NCI-H2227 (cell line): ENCODE measurements at regions not wholly inside any gene's neighbourhood (a gene's known extent, or its start where the extent isn't known, plus 50 kb on each side); places are given as distances from the start of the nearest gene placed in this dataset.

Experiments
- DNase-seq: peaks from one replicate; lab custom pipeline; 2025; ENCODE audit not compliant: unreplicated experiment; lab: John Stamatoyannopoulos, UW

DNA sequence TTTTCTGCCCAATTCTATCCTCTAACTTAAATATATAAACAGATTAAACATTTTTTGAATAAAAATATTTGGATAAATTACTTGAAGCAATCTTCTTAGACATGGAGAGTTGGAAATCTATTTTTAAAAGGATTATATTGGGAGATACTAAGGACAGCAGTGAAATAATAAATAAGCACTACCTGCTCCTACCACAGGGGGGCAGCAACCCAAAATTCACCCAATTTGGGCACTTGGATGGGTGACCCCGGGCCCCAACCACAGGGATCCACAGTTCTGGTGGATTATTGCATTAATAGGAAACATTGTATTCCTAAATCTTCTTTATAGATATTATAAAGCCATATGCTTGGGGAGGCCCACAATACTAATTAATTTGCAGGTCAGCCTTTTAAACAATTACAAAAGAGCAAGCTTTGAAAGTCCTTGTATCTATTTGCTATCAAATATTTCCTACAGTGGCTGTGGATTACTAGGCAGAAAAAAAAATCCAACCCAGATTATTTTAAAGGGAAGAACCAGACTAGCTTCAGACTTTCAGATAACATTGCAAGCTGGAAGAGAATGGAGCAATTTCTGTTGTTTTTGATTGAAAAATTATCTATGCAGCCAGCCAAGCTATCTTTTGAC is 66.4 kb upstream of the PDE10A start:
- no peak for DNase-seq

DNA sequence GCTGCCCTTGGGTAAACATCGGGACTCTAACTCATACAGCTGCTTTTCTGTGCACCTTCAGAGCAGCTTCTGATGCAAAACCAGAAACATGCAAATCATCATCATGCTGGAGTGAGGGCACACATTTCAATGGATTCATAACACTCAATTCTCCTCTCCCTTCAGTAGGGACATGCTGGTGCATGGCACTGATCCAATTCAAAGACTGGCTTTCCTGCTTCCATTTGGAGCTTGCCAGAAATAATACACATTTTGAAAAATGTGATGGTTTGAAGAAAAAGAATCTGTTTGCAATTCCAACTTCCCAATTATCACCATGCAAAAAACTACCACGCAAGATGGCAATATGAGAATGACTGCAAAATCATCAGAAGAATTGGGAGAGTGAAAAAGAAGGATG is 65.2 kb upstream of the PDE10A start:
- no peak for DNase-seq

DNA sequence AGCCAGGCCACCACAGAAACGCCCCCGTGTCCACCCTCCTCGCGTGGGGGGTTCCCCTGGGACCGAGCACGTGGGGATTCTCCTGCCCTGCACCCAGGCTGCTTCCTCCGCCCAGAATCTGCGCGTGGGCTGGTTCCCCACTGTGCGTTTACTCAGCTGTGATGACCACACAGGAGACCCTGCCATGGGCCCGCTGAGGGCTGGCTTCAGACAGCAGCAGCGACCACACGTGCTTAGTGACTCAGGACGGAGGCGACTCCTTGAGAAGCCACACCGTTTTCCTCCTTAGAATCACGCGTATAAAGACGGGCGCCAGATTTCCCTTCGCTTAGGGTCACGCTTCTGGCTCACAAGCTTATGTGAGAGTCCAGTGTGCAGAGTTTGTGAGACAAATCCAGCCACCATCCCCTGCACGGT is 63.9 kb upstream of the PDE10A start:
- DNase-seq, result no peak

DNA sequence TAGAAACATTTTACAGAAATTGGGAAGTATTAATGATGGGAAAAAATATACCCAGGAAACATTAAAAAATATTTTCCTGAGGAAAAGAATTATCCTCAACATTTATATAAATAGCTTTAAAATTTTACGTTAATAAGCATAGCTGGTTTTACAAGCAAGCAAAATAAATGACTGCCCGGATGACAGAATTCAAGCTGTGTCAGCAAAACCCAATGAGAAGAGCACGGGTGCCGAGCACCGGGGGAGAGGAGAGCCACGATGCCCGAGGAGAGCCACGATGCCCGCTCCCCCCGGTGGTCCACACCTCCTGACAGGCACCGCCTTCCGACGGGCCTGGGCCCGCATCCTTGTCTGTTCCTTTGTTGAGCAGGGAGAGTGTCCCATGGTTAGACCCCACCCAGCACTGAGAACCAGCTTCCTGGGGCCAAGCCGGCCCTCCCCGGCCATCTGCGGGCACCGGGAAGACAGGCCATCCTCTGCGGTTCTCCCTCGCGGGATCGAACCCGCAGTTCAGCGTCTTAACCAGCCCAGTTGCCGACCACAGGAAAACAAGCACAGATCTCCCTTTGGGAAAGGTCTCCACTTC is 63.3 kb upstream of the PDE10A start:
- no peak for DNase-seq

DNA sequence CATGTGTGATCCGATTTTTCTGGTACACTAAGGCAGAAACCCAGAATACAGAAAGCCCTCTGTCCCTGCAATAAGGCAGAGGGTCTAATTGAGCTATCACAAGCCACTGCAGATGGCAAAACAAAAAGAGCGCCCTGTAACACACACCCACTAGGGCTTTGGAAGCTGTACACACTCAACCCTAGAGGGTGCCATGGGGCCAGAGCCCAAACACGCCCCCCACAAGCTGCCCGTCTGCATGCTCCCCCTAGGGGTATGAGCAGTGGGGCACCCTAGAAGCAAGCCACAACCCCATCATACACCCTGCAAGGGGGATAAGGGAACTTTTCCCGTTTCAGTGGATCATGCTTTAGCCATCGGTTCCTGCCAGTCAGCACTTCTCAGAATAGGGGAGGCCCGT is 62.2 kb upstream of the PDE10A start:
- no peak for DNase-seq

DNA sequence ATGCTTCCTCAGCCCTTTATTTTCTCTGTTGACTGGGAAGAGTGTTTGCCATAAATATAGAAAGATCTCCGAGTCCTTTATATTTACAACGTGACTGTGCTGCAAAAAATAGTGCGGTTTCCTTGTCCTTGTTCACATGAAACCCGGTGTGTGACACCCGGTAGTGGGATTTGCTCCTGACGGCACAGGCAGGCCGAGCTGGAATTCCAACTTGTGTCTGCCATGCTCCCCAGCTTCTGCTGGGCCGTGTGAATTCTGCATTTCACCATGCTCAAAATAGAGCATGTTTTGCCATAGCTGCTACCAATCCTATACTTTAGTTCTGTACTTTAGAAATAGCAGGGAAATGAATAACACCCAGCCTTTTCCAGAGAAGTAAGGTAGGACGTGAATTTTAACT is 60.3 kb upstream of the PDE10A start:
- no peak for DNase-seq

DNA sequence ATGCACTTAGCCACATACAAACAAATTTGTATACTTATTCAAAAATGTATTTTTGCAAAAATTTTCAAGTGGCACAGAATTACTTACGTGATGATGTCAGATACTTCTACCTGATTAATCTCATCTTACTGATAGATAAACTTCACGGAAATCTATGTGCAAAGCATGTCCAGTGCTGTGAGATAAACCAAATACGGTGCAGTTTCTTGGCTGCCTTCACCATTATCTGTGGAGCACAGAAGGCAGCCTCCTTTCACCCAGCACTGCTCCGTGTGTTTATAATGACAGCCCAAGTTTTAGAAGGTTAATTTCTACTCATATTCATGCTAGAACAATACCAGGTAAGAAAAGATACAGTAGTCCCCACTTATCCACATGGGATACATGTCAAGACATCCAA is 59.0 kb upstream of the PDE10A start:
- no peak for DNase-seq

DNA sequence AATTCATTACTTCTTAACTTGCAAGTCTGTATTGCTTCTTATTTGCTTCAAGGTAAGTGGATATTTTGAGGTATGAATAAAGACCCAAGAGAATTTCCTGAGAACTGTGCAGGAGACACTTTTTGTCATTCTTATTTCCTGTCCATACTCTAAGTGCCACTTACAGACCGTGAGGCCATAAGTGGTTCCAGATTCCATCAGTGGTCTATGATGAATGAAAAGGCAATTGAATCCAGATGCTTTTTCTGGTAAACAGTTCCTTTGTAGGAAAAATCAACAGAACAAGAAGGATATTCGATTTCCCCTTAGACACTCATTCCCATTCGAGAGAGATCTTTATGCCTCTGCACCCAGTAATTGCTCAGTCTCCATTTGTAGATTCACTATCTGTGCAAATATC is 58.3 kb upstream of the PDE10A start:
- no peak for DNase-seq

DNA sequence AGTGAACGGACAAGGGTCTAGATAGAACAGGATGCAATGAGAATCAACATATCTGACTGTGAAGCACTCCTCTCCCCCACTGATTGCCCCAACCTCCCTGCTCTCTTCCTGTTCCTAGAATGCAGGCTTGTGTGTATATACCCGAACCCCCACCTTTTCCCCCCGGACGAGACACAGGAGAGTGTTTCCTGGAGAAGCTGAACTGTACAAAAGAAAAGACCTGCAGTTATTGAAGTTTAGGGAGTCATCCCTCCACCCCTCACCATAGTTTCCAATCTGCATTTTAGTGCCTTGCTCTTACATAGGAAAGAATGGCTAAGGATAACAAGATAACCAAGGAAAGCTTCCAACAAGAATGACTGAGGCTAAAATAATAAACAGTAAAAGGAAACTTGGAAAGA is 55.5 kb upstream of the PDE10A start:
- DNase-seq, result no peak

DNA sequence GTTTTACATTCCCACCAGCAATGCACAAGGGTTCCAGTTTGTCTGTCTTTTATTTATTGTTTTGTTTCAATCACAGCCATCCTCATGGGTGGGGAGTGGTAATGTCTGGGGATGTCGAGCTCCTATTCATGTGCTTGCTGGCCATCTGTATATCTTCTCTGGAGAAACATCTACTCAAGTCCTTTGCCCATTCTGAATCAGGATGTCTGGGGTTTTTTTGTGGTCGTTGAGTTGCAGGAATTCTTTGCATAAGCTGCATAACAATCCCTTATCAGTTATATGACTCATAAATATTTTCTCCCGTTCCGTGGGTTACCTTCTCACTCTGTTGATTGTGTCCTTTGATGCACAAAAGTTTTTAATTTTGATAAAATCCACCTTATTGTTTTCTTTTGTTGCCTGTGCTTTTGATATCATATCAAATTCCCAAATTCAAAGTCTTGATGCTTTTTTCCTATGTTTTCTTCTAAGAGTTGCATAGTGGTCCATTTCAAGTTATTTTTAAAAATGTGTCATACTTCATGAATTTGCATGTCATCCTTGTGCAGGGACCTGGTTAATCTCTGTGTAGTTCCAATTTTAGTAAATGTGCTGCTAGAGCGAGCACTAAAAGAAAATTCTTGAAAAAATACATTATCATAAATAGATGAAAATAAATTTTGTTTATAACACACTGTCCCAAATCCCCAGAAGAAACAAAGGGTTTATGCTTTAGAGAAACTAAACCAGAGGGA is 54.9 kb upstream of the PDE10A start:
- DNase-seq, result no peak

DNA sequence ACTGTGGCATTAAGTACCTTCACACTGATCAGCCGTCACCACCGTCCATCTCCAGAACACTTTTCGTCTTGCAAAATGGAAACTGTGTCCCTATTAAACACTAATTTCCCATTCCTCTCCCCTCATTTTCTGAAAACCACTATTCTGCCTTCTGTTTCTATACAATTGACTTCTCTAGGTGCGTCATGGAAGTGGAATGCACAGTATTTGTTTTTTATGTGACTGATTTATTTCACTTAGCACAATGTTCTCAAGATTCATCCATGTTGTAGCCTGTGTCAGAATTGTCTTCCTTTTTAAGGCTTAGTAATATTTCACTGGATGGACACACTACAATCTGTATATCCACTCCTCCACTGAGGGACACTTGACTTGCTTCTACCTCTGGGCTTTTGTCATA is 53.8 kb upstream of the PDE10A start:
- no peak for DNase-seq

DNA sequence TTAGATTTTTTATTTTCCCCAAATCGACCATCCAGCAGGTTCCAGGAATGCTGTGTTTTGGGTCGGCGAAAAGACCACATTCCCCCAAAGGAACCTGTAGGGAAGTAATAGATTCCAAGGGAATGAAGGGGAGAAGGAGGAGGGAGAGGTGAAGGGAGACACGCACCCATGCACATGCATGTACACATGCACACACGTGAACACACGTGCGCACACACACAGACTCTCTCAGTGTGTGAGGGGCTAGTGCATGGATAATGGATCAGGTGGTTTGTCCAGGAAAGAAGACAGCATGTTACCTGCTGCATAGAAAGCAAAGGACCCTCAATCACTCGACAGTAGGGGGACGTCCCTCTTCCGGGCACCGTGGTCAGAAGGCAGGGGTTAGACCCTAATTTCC is 52.4 kb upstream of the PDE10A start:
- DNase-seq, result no peak

DNA sequence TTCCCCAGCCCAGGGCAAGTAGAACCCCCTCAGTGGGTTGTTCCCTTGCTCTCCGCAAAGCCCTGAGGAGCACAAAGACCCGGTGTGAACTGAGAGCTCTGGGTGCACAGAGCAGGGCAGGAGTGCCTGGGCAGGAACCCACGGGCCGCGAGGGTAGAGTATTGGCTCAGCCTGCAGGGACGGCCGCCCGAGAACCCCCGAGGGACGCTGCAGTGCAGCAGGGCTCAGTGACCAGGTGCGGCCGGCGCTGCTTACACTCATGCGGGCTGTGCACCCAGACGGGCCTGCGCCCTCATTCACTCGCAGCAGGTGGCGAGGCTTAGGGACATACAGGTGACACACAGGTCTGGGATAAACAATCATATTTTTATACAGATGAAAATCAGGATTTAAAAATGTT is 51.9 kb upstream of the PDE10A start:
- no peak for DNase-seq

DNA sequence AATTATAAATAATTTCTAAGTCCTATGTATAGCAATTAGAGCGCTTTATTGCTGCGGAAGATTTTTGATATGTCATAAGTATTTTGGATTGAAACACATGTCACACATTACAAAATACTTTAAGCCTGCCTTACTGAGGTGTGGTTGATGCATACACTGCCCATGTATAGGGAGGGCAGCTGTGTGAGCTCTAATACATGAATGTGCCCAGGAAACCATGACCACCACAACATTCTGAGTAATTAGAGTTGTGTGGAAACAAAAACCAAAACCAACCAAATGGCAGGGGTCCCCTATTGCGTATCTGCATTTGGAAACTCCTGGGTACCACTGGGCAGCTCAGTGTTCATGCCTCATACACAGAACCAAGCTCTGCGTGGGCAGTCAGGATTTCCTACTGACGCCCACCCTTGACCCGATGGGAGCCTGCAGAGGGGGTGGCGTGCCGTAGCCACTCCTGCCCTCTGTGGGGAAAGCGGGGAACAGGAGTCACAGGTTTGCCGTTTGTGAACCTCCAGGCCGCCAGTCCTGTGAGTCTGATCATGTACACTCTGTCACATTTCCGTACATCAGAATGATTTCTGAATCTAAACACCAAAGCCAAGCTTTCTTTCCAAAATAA is 50.9 kb upstream of the PDE10A start:
- DNase-seq, result no peak
